ENCODE measurements at regions not wholly inside any gene's neighbourhood (a gene's known extent, or its start where the extent isn't known, plus 50 kb on each side); places are given as distances from the start of the nearest gene placed in this dataset.

DNA sequence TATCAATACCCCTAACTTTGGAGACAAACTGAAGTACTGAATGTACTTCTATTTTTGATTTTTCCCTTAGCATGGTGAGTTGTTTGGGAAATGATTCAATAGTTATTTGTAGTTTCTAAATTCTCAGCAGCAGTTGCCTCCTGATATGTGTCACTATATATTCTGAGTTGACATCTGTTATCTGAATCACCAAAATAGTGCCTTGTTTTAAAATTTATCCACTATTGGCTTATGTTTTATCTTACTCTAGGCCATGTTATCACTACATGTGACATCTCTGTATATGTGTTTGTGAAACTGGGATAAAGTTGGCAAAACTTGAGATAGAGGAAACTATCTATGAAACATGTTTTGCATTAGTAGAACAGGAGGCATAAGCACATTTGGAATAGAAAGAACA, 317.6 kb downstream of the TLE4 start:
- no peak for DNase-seq

DNA sequence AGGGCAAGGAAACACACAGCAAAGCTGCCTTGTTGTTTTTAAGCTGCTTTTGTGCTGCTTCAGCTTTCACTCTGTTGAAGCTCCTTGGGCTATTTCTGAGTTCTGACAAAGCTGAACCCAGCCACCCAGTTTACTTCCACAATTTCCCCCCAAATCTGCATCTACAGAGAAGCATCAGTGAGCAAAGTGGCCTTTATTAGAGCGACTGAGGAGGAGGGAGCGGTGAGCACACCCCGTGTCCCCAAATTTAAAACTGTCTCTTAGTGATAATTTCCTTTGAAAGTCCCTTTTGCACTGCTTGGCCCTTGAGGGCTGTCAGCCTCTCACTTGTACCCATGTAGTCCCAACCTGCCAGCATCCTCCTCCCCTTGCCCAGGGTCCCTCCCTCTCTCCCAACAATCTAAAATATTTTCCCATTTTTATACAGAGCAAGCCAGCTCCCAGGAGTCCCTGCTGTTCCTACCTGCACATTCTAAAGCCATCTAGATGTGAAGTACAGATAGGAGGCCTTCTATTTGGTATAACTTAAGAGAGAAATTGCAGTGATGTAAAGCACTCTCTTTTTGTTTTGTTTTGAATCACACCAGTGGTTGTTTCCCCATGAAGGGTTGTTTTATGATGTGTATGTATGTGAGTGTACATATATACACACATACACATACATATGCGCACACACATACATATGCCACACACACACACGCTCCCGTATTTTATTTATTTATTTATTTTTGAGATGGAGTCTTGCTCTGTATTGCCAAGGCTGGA, 313.5 kb downstream of the TLE4 start:
- DNase-seq, result no peak

DNA sequence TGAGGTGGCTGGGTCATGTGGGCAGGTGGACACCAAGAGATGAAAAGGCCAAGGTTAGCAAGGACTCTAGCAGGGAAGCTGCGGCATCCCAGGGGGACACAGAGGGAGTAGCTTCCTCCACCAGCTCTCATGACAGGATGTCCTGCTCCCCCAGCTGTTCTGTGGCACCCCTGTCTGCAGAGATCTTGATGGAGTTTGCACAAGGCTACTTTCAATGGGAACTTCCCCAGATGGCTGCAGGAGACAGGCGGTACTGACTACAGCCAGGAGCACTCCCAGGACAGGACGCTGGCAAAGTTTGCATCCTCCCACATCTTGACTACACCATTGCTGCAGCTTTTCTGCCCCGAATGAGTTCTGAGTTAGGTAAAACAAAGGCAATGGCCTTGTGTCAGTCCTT, 312.8 kb downstream of the TLE4 start:
- DNase-seq, result no peak

DNA sequence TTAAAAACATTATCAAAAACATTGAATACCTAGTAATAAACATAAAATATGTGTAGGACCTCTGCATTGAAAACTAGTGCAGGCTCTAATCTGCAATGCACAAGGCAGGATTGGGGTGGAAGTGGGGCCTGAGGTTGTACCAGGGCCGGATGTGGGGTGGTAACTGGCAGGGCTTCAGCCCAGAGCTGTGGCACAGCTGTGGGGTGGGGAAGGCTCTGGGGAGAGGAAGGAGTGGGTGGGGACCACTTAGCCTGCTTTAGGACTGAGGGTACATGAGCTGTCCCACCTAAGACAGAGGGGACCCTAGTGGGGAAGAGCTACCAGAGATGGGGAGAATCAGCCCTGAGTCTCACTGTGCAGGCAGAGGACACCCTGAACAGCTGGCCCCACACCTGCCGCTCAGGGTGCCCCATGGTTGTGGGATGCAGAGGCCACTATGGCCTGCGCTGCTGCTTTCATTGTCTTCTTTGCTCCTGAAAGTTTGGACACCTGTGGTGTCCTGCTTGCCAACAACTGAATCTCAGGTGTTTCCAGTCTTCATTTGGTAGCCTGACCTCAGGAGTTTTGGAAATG, 311.4 kb downstream of the TLE4 start:
- DNase-seq, result peak; percentile 59

DNA sequence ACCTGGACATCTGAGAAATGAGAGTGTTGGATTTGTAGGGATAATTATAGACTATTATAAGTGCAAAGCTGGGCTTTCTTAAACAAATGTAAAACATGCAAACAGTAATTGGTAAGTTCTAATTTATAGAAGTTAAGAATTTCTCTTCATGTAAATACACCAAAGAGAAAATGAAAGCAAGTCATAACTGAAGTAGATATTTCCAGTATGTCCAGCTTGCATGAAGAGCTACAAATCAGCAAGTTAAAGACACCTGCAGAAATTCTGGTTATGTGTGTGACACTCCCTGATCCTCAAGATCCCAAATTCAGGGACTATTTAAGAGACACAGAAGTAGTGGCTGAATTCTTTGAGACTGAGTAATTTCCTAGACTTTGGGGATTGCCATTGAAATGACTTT, 308.9 kb downstream of the TLE4 start:
- no peak for DNase-seq

DNA sequence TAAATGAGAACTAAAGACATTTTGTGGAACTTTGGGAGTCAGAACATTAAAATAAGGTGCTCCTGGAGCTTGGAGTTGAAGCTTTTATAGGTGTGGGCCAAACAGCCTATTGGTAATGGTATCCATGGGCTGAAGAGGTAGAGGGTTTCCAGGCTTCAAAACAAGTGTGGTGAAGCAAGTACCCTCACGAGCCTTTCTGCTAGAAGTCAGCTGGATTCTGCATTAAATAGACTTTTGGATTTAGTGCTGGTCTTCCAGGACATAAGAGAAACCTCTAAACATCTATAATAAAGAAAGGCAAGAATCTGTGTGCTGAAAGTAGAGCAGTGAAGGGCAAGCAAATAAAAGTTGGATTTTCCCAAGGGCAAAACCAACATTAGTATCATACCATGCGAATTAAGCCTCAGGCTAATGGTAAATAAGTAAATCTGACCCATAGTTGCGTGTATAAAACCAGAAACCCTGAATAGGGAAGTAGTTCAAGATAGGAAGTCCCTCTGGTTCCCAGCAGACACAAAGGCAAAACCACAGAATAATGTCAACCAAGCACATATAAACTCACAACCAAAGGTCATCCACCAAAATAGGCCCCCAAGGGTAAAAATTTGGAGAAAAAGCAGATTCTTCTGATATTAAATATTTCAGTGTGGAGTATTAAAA, 306.3 kb downstream of the TLE4 start:
- peak; percentile 39 for DNase-seq

DNA sequence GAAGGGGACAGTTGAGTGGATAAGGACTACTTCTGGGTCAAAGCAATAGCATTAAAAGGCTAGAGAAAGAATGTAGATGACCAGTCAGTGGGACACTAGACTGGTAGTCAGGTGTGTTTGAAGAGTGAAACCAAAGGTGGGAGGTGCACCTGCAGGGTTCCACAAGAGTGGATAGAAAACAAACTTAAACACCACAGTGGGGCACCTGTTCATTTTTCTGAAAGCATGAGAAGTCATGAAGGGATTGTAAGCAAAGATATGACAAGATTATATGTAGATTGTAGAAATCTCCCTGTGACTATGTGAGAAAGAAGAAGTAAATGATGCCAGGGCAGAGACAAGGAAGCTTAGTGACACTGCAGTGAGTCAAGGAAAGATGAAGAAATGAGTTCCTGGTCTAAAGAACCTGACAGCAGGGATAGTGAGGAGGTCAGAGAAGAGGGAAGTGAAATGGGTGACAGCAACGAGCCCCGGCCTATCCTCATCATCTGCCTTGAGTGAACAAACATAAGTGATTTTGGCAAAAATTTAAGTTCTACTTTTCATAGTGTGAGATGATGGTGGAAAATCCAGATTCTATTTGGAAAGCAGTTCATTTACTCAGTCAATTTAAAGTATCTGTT, 296.9 kb downstream of the TLE4 start:
- DNase-seq, result peak; percentile 15

DNA sequence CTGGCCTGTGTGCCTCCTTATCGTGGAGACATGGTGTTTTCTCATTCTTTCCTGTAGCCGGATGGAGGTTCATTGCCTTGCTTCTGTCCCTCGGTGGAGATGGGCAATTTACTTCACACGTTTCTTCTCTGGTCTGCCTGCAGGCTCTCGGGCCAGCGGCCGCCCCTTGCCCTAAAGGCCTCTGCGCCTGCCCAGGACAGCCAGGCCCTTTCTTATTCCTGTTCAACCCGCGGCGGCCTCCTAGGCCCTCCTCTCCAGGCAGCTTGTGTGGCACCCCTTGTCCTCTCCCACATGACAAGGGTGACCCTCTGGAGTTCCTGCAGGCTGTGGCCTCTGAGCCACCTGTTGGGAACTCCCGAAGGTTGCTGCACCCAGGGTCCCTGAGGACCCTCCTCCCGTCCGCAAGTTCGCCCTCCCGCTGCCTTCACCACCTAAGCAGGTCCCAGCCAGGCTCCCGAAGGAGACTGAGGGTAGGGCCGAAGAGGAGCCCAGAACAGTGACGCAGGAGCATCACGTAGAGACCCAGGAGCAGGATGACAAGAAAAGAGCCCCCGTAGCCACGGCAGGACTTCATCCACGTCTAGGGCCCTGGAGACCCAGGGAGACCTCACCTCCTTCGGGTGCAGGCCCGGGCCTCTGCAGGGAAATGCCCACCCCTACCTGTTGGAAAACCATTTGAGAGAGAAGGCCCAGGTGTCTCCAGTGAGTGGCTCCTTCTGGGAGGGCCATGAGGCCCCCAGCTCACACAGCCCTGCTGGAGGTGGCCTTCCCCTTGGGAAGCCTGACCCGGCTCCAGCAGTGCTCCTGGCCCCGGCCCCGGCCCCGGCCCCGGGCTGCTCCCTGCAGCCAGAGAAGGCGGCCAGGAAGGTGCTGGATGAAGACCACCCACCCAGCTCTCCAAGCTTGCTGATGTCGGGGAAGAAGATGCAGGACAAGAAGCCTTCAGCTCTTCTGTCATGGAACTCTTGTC, 291.4 kb downstream of the TLE4 start:
- no peak for DNase-seq

DNA sequence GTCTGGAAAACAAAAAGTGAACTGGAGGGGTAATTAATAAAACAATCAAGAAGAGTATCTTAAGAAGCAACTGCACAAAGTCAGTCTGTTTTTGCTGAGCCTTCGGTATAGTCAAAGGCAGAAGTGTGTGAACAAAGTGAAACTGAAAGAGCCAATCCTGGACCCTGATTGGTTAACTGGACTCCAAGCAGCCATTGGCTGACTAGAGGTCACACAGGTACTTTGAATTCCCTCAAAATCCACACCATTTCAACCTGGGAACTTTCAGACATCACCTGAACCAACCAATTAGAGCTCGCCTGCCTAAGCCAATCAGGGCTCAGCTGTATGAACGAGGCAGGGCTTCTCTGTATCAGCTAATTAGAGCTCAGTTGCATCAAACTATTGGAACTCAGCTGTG, 286.7 kb downstream of the TLE4 start:
- peak; percentile 35 for DNase-seq

DNA sequence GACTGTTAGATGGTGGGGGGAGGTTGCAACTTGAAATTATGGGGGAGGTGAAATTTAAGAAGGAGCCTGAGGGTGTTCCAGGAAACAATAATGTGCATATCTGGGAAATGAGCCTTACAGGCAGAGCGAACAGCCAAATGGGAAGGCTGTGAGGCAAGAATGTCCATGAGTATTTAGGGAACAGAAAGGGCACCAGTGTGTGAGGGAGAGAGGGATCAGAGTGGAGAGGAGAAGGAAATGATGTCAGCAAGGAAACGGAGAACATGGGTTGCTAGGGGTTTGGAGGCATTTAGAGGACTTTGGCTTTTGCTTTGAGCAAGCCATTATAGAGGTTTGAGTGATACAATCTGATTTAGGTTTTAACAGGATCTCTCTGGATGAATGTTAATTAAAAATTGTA, 285.4 kb downstream of the TLE4 start:
- no peak for DNase-seq

DNA sequence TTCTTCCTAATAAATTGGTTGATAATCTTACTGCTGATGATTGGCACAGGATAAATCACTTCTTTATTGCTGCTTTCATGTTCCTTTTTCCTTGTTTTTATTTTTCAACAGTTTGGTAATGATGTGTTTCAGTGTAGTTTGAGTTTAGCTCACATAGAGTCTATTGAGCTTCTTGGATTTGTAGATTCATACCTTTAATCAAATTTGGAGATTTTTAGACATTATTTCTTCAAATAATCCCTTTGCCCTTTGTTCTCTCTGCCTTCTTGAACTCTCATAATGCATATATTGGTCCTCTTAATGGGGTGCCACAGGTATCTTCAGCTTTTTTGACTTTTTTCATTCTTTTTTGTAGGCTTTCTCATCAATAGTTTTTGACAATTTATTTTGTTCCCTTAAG, 275.3 kb downstream of the TLE4 start:
- DNase-seq, result no peak

DNA sequence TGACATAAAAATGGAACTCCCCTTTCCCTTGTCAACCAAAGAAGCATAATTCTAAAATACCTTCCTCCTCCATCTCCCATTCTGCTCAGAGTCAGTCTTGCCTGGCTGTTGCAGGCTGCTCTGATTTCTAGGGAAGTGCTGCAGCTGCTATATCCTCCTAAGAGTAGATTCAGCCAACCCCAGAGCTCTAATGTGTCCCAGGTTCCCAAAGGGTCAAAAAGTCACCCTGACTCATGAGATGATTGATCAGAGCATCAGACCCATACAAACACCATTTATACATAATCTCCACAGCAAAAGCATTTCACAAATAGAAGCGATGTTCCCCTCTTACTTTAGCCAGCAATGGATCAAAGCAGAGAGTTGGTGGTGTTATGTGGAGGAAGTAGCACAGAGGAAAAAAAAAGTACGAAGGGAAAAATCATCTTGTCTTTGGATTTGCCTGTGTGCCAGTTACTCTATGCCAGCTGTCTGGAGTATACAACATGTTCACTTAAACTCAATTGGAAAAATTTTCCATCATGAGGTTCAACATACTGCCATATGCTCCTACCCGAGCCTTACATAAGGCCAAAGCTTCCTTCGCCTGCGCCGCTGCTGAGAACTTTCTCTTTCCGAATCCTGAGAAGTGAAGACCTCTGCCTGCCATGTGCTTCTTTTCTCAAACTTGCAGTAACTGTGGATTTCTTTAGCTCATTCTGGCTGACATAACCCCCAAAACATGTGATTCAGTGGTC, 258.0 kb downstream of the TLE4 start:
- no peak for DNase-seq

DNA sequence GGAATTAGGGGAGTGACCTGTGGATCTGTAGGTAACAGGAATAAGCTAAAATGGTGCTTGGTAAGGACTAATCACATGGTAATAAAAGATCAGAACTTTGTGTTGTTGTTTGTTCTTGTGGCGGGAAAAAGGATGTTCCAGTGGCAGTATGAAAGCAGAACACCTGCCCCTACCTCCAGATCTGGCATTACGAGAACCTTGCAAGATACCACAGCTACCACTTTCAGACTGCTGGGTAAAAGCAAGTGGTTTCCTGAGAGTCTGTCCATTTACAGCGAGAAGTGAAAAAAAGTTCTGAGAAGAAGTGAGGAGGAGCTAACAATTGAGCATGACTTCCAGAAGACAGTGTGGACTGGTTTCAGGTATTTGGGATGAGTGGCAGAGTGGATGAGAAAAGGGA, 252.5 kb downstream of the TLE4 start:
- no peak for DNase-seq

DNA sequence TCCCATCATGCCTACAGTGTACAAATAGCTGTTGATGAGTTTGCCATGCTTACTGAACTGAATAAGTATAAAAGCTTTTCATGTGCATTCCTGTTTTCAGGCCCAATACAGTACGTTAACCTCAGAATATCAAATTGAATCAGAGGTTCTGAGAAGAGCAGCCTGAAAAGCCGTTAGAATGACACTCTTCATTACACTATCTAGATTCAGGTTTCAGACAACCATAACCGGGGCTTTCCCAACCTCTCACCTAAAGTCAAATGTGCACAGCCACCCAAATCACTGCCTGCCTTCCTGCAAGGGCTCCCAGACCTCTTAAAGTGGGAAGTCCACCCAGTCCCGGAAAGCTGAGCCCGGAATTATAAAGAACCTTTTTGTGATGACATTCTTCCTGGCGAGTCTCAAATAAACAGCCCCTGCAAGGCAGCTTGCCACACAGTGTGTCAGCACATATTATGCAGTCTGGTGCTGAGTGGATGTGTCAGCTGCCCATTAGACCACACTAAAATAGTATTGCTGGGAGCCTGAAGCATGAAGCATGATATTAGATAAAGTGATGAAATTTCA, 245.8 kb downstream of the TLE4 start:
- no peak for DNase-seq

DNA sequence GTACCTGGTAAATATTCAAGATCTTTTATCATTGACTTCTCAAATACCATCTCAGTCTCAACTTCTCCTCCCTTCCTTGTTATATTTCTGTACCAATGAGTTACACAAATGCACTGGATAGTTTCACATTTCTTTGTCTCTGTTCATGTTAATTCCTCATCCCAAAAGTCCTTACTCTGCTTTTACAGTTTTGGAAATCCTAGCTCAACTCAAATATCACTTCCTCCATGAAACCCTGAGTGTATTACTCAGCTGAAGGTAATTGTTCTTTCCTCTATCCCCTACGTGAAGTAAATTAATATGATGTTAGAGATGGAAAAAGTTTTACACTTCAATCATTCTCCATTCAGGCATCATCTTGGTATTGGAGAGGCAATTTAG, 241.5 kb downstream of the TLE4 start:
- DNase-seq, result no peak

DNA sequence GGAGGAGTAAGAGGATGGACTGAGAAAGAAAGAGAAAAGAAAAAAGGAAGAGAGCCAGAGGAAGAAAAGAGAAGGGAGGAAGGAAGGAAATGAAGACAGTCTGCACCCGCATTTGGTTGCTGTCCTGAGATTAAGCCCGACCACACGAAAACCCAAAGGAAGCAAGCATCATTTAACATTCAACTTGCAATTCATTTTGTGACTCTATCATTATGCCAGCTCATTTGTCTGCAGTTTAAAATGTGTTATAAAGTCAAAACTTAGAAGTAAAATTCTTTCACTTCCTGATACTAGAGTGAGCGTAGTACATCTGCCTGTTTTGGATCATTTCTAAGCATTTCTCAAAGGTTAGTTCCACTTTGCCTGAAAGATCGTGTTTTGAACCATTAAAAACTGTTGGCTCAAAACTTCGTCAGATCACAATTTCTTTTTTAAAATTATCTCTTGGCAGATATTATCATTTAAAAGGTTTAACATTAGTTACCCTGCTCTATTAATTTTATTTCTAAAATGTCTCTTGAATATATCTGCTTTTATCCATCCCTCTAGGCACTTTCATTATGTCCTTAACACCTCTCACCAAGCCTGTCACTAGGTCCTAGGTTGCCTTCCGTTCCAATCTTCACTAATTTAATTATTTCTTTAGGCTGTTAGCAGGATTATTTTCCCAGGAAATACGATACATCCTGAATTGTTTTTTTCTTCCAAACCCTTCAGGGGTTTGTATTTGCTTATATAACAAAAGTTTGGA, 240.9 kb downstream of the TLE4 start:
- peak; percentile 9 for DNase-seq

DNA sequence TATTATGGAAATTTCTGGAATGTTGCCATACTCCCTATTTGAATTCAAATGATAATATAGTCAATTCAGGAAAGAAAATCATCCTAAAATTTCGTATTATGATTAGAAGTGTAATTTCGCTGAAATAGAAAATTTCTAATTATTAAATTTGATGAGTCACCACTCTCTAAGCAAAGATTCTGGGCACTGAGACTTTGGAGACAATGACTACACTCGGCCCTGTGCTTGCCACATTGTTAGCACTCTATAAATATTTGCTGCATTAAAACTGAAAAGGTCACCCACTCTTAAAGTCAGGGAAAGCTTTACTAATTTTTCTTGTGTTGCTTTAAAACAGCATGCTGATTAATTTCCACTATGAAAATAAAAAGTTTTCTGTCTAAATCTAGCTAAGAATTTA, 240.3 kb downstream of the TLE4 start:
- DNase-seq, result no peak

DNA sequence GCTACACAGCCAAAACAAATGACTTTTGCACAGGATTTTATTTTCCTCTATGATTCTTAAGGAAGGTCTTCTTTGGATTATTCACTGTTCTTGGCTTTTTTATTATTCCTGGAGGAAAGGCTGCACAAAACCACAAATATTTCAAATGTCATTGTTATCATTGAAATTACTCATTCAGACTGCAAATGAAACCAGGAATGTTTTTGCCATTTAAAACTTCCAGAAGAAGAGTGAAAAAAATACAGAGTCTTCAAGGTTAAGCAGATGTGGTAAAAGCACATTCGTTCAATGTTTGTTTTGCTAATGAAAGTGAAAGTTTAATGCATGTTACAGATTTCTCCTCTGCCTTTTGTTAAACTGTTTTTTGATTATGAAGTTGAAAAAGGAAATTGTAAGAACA, 238.2 kb downstream of the TLE4 start:
- DNase-seq, result no peak

DNA sequence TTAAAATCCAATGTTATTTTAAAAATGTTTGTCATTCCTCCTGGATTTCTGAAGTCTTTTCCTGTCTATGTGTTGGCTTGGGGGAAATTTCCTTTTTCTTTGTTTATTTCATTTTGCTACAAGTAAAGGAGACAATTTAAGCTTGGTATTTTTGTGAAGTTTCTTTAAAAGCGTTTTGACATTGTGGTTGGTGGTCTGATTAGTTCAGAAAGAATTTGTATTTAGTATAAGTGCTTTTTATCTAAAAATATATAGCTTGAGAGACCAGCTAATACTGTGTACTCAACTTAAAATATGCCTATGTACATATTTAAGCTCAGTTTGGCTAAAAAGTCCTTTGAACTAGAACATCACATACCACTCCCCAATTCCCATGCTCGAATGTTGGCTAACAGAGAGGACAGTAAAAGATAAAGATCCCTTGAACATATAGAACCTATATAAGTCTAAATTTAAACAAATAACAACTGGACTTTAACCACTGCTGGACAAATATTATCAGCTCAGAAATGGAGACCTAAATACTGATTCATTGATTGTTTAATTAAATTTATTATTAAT, 237.6 kb downstream of the TLE4 start:
- no peak for DNase-seq

DNA sequence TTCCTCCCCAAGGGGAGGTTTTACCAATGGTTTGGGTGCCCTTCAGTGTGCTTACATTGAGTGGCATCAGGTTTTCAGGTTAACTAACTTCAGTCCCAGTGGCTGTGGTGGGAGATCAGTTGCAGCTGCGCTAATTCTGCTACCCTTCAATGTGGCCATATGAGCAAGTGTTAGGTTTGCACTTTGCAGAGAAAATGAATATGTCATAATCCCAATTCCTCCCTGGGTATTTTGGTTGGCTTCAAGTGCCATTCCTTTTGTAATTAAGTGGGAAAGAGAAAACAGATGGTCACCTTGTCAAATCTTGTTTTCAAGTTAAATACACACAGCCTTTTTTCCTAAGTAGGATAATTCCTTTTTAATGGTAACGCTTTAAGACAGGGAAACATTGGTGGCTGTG, 236.2 kb downstream of the TLE4 start:
- DNase-seq, result no peak

DNA sequence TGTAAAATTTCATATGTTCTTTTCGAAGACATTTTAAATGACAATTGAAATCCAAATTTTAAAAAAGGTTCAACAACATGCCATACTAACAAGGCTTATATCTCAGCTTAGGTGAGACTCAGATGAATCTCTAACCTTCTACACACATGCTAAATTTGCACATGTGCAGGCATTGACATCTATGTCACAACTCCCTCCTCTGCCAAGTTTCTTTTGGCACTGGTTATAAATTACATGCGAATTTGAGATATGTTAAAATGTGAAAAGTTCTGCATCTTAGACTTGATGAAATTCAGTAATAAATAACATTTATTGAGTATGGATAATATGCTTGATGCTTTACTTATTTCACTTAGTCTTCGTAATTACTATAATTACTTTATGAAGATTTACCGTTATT, 234.3 kb downstream of the TLE4 start:
- no peak for DNase-seq

All from hematopoietic multipotent progenitor cell treated with erythropoietin and hydrocortisone succinate and interleukin-3 and kit ligand, for 6 days (in vitro differentiated cells).